HG03175 (cell line): ENCODE measurements at regions not wholly inside any gene's neighbourhood (a gene's known extent, or its start where the extent isn't known, plus 50 kb on each side); places are given as distances from the start of the nearest gene placed in this dataset.

Source experiments
- ATAC-seq: cut with Tn5 transposase; IDR thresholded peaks from one replicate; pipeline ENCODE4 v1.9.1; 2021; ENCODE audit warnings: mild to moderate bottlenecking, moderate library complexity; ENCODE audit not compliant: unreplicated experiment

DNA sequence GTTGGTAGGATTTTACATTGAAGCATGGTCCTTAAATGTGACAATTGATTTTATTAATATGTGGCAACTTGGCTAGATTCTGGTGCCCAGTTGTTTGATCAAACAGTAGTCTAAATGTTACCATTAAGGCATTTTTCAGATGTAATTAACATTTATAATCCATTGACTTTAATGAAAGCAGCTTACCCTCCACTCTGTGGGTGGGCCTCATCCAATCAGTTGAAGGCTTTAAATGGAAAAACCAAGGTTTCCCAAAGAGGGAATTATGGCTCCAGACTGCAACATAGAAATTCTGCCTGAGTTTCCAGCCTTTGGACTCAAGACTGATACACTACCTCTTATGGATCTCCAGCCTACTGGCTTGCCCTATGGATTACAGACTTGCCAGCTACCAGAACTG is 1153.2 kb downstream of the BCL11B start:
- ATAC-seq: no peak

GRCh38 chr14:98119739-98120138 is 1152.3 kb downstream of the BCL11B start:
- no peak for ATAC-seq

DNA sequence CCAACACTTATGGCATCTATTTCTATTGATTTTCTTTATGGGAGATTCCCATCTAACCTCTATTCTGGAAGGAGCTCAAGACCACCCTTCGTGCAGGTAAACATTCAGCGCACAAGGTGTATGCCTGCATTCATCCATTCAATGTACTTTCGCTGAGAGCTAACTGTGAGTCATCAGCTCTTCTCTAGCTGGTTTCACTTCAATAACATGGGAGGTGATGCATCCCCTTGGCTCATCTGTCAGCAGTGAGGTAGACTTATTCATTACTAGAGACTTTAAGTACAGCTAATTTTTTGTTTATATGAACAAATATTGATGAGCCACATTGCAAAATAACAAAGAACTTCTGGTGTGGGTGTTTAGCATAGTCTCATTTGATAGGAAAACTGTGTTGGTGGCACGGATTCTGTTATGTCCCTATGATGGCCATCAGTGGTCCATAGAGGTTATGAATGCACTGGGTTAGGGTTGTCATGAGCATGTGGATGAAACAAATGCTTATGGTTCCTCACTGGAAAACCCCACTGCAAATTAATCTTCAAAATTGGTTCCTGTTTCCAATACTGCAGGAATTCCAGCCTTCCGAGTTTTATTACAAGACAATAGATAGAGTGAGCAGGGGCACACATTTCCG is 1151.0 kb downstream of the BCL11B start:
- ATAC-seq: no peak

DNA sequence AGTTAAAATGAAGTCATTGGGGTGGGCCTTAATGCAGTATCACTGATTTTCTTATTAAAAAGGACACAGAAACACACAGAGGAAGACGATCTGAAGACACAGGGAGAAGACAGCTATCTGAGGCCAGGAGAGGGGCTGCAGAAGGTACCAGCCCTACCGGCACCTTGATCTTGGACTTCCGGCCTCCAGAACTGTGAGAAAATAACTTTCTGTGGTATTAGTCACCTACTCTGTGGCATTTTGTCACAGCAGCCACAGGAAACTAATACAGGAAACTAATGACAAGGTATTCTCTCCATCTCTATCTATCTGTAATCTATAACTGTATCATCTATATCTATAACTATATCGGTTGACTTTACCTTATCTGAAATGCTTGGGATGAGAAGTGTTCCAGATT is 1149.5 kb downstream of the BCL11B start:
- no peak for ATAC-seq

DNA sequence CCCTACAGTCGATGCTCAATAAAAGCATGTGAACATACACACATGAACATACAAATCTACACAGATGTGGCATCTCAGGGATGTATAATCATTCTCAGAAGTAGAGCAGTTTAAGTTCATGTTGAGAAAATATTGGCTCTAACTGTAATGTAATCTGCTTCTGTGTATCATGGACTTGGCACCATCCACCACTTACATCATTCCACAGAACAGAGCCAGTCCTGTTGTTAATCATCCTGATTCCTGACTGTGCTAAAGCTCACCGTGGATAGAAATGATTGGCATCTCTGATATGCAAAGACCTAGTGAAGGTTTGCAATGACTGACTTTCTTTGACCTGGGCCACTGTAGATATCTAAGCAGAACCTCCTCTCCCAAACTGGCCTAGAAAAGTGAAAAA is 1141.3 kb downstream of the BCL11B start:
- no peak for ATAC-seq

GRCh38 chr14:98131406-98131805 is 1140.6 kb downstream of the BCL11B start:
- ATAC-seq: no peak

DNA sequence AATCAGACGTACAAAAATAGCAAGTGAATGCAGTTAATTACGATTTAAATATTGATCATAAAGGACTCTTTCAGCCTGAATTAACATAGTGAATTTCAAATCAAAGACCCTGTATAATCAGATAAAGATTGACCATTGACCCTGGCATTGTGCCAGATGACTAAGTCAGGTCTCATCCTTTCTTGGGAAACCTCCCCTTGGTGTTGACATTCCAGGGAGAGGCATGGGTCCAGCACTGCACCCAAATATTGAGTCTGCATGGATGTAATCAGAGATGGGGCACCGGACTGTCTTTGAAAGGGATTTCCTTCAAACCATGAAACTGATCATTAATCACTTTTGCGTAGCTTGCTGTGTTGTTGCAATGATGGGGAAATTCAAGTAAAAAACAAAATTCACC is 1138.2 kb downstream of the BCL11B start:
- no peak for ATAC-seq

DNA sequence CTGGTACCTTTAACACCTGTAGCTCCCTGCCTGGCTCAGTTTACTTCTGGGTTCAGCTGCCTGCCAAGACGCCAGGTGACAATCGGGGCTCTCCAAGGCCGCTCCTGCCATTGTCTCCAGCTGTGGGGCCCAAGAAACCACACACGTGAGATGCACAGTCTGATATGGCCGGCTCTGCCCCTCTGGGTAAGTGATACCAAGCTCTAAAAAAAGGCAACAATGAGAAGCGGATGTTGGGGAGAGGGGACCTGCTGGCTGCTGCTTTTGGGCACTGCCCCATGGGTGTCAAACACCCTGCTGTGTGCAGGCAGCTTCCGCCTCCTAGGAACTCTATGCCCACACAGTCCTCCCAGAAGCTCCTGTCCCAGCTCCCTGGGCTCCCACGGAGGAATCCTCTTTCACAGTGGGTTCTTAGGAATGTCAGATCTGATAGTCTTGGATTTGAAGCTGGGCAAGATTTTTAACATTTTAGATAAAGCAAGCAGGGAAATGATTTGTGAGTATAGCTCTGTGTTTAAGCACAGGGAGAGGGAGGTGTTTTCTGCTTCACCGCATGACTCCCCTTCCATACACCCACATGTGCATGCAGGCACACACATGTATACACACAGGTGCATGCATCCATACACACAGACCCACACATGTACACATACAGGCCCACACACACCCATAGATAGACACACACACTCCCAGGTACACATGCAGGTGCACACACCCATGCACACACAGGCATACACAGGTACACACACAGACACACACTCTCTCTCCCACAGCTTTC is 1135.8 kb downstream of the BCL11B start:
- no peak for ATAC-seq

GRCh38 chr14:98137131-98138025 is 1134.6 kb downstream of the BCL11B start:
- ATAC-seq: no peak

DNA sequence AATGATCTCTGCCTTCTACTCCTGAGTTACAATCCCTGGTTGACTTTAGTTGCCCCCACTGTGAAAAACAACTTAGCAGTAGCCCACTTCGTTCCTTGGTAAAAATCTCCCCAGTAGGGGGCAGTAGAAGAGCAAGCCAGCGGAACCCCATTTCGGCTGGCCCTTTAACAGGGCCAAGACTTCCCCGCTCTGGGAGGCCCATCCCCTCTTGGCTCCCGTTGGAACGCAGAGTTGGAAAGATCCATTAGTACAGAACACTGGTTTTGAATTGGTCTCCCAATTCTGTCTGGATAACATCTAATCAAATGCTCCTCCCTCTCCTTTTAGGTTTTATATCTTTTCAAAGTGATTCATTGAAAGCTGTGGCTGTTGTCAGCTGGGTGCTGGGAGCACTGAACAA is 1133.3 kb downstream of the BCL11B start:
- ATAC-seq: no peak

DNA sequence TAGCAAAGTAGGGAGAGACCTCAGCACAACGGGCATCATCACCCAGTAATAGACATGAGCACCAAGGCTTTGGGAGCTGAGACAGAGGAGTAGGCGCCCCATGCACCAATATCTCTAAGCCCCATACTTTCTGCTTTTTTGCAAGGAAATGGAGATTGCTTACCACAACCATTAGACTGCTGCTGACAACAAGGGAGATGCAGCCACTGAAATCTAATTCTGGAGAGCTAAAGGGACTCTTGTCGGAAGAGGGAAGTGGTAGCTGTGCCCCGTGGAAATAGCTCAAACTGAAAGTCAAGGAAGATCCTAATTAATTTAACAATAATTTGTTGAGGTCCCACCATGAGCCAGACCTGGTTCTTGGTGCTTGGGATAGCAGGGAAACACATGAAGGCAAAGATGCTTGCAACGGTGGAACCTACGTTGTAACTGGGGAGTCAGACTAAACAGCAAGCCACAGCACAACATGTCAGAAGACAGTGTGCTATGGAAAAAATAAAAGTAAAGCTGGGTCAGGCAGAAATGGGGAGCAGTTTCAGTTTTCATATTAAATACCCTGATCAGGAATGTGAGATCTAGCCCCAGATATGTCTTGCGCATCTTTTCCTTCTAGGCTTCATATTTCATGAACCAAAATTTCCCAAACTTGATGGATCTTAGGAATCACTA is 1131.0 kb downstream of the BCL11B start:
- ATAC-seq: no peak

- ATAC-seq: no peak
These were observed 1128.4 kb downstream of the BCL11B start for GRCh38 chr14:98143566-98143965.

DNA sequence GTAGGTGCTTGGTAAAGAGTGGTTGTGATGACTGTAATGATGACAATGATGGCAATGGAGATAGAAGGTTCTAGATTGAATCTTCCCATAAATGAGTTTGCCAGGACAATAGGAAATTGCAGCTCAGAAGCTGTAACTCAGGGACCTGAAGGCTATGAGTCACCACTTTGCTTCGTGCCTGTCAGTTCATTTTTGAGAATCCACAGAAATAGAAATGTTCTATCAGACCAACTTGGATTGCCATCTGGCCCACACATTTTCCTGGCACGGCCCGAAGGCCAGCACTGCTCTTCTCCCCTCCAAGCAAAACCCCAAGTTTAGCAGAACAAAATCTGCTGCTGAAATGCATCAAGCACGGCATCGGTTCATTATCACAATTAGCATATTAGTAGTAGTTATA is 1127.0 kb downstream of the BCL11B start:
- ATAC-seq: no peak

DNA sequence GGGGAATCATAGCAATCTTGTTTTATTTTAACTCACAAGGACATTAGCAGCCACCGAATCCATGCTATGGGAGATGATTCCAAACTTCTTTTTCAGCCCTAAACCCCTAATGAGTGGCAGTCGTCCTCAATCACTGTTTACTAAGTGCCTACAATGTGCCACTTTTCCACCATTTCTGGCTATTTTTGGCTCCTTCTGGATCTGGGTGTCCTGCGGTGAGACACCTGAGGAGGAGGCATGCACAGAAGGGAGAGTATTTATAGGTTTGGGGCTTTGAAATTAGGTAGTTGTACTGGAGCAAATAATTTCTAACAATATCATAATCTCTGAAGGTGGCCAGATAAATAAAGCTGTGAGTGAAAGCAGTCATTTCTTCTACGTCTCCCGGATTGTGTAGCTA is 1125.6 kb downstream of the BCL11B start:
- ATAC-seq: no peak

DNA sequence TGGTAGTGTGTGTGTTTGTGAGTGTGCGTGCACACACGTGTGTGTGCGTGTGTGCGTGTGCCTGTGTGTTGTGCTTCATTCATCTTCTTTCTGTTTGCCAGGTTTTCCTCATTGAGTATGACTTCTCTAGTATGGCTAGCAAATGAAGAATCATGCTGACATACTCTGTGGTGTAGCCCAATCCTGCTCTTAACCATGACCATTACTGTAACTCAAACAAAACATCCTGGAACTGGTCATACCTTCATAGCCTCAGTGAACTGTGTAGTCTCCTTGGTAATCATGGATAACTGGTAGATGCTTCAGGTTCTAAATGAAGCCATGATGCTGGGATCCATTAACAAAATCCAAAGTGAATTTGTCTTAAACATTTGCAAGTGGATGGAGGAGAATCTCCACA is 1117.7 kb downstream of the BCL11B start:
- no peak for ATAC-seq

DNA sequence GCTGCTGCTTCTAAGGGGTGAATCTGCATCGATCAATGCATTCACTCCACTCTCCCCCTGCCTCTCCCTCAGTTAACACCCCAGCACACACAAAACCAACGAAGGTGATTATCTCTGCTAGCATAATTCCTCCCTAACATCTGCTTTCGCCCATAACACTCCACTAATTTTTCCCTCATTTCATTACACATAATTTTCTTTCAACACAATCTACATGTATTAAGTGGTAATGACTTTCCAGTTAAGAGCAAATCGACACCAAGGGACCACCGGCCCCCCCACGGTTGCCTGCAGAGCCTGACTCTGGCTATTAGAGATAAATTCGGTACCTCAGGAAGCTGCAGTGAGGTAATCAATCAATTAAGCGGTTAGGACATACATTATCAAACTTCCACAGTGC is 1115.6 kb downstream of the BCL11B start:
- no peak for ATAC-seq

DNA sequence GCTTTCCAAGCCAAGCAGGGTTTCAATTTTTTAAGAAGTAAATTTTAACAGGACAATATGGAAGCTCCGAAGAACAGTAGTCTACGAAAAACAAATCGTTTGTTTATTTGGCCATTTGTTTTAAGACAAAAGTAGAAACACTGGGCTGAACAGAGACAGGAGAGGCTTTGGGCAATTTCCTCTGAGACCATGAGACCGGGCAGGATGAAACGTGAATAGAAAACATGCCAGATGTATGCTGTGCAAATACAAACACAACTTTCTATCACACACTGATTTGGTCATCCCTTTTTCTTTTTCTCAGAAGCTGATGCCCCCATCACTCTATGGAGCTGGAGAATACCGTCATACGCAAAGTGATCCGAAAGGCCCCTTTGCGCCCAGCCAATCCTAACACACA is 1111.1 kb downstream of the BCL11B start:
- no peak for ATAC-seq

GRCh38 chr14:98161356-98161755 is 1110.6 kb downstream of the BCL11B start:
- ATAC-seq: no peak

GRCh38 chr14:98162856-98163805 is 1108.9 kb downstream of the BCL11B start:
- ATAC-seq: no peak

DNA sequence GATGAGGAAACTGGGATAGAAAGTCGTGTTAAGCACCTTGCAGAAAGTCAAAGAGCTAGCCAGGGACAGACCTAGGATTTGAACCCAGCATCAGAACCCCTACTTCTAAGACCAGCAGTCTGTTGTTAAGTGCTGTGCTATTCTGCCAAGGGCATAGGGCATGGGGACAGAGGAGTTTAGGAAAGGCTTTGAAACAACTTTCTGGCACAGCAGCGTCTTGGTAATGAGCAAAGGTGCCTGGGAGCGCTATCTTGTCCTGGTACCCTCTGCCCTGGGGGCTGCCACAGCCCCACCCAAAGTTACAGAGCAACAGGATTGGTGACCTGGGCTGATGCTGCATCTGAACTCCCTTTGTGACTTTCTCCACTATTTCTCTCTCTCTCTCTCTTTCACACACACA is 1108.1 kb downstream of the BCL11B start:
- ATAC-seq: no peak
